EL (cell line): ENCODE measurements at regions not wholly inside any gene's neighbourhood (a gene's known extent, or its start where the extent isn't known, plus 50 kb on each side); places are given as distances from the start of the nearest gene placed in this dataset.
"Not testable (repeated sequence)": the region's sequence is repeated elsewhere in the genome, so short reads cannot be mapped to it uniquely, and the experiment has no call there.

ENCODE experiments used
- DNase-seq: peaks from one replicate; pipeline ENCODE4 v3.0.0-alpha.2; 2016

GRCh38 chr12:131400668-131401294 is 310.1 kb upstream of the SFSWAP start:
- not testable (repeated sequence) for DNase-seq

- not testable (repeated sequence) for DNase-seq
Observed at GRCh38 chr12:131401907-131402633, 308.8 kb upstream of the SFSWAP start.

GRCh38 chr12:131402781-131403396 is 308.0 kb upstream of the SFSWAP start:
- DNase-seq = no peak

DNA sequence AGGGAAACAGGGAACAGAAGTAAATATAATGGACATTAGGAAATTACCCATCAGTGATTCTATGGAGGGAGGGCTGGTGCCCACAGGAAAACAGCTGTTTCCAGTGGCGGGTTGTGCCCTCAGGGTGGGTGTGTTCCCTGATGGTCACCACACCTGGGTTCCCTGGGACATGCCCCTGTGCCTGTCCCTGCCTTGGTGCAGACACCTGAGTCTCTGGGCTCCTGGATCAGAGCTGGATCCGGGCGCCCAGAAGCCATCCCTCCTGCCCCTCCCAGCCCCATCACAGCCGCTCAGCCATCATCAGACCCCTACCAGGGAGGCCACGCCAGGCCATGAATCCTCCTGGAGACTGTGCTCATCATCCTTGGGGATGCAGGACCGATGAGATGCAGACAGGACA is 307.2 kb upstream of the SFSWAP start:
- no peak for DNase-seq

DNA sequence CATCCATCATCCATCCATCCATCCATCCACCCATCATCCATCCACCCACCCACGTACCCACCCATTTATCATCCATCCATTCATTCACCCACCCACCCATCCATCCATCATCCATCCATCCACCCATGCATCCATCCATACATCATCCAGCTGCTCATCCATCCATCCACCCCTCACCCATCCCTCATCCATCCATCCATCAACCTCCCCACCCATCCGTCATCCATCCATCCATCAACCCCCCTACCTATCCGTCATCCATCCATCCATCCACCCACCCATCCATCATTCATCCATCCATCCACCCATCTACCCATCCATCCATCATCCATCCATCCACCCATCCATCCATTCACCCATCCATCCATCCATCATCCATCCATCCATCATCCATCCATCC is 306.2 kb upstream of the SFSWAP start:
- DNase-seq = no peak

DNA sequence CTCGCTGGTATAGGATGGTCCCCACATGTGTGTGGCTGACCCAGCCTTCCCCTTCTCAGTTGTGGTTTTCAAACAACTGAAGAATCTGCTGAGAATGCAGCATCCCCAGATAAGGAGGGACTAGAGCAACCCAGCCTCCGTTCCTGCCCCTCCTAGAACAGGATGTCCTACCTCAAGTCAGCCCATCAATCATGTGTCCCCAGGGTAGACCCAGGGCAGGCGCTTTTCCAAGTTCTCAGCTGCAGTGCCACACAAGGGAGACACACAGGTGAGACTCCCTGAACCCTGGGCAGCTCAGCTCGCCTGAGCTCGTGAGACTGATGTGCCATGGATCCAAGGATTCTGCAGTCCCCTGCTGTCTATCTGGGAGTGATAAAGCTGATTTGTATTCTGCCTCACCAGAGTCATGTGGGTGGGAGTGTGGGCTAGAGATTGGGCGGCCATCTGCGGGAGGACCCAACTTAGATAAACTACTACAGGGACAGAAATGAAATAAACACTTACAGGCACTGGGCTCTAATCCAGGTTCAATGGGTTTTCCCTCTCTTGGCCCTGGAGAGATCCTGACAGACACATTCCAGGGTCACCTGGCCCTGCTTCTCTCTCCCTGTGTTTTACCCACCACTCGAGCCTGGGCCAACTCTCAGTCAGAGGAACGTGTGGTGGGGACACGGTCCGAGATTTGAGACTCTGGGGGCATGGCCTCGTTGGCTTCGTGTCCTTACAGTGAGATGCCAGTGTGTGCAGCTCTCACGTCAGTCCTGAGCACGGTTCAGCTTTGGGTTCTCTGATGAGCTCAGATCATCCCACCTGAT is 303.5 kb upstream of the SFSWAP start:
- DNase-seq = no peak

DNA sequence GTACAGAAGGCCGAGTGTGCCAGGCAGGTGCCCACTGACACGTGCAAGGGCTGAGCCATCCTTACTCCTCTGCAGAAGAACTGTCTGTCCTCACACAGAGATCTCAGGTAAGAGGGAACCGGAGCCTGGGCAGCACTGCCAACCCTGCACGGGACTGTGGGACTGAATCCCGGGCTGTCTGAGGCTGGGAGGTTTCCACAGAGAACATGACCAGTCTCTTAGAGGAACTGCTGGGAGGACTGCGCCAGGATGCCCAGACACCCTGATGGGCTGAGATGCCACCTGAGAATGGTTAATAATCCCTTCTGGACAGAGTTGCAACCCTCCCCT is 302.9 kb upstream of the SFSWAP start:
- no peak for DNase-seq

DNA sequence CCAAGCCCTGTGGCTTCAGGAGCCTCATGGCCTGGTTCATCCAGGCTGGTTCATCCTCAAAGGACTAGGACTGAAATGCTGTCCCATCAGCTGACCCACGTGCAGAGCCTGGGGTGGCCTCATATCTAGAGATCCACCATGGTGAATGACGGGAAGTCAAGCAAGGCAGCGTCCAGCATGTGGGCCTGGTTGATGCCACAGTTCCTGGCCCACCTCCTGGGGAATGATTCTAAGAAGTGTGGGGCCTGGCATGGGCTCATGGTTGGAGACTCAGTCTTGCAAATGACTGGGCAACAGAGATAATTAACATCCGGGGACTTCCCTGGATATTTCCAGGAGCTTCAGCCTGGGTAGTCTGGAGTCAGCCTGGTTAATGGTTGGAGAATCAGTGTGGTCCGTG is 302.4 kb upstream of the SFSWAP start:
- DNase-seq = no peak

DNA sequence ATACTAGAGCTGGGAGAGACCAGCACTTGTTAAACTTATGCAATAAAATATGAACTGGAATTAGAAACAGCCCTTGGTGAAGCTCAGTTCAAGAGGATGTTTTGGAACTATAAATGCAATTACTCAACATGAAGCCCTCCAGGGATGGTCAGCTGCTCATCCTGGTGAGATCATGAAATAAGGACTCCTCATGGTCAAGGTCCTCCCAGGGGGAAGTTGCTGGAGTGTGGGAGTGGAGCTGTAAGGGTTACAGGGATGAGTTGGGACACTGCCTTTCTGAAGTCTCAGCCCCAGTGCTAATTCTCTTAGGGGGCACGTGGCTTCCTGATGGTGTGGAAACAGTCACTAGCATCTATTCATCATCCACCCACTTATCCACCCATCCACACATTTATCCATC is 301.7 kb upstream of the SFSWAP start:
- DNase-seq = no peak

DNA sequence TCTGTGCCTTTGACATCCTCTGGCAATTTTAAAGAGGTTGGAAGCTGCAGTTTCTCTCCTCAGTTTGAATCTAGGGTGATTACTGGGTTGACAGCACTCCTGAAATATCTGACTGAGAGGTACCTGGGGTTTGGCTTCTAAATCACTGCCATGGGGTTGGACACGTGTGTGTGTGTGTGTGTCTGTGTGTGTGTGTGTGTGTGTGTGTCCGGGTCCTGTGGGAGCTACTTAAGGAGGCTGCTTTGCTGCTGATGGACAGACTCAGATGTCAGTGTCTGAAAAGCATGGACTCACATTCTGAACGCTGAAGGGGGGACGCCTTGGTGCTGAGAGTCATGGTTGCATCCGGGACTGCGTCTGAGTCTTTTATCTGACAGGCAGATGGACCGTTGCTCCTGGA is 299.1 kb upstream of the SFSWAP start:
- DNase-seq = not testable (repeated sequence)

DNA sequence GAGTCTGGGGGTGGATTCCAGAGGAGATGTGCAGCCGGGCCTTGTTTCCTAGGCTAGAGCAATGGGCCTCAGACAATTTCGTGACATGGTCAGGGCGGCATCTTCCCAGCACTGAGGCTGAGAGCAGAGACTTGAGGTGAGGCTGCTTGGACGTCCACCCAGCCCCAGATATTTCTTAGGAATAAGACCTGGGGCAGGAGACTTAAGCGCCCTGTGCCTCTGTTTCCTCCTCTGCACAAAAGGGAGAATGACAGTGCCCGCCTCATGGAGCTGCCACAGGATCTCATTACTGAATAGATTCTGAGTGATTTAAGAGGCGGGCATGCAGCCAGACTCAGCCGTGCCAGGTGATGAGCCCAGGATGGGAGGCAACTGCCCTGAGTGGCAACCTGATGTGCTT is 297.9 kb upstream of the SFSWAP start:
- DNase-seq = no peak

GRCh38 chr12:131413471-131413870 is 297.4 kb upstream of the SFSWAP start:
- DNase-seq = no peak

GRCh38 chr12:131414155-131414922 is 296.6 kb upstream of the SFSWAP start:
- not testable (repeated sequence) for DNase-seq

DNA sequence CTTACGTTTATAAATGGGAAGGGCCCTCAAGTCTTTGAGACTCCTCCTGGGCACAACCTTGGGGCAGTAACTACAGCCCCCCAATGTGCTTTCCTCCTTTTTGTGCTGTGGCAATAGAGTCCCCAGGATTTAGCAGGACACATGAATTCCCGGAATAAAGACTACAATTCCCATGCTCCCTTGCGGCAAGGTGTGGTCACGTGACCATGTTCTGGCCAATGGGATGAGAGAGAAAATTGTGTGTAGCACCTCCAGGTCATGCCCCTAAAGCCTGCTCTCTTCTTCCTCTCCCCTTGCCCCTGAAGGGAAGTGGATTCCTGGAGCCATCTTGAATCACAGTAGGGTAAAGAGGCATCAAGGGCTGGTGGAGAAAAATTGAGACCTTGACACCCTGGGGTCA is 295.1 kb upstream of the SFSWAP start:
- DNase-seq = no peak

GRCh38 chr12:131418121-131418520 is 292.8 kb upstream of the SFSWAP start:
- no peak for DNase-seq

DNA sequence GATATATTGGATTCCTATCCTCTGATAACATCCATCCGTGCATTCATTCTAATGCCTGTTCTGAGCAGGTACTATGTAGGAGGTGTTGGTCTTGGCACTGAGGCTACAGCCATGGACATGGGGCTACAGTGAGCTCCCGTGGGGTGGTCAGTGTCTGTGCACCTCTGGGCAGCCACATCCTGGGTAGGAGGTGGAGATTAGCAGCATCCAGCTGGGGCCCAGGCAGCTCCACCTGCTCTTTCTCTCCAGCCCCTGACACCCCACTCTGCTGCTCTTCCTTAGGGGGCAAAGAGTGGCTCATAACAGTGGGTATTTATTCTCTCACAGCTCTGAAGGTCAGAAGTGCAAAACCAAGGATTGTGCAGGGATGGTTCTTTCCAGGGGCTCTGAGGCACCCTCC is 292.0 kb upstream of the SFSWAP start:
- DNase-seq = no peak

DNA sequence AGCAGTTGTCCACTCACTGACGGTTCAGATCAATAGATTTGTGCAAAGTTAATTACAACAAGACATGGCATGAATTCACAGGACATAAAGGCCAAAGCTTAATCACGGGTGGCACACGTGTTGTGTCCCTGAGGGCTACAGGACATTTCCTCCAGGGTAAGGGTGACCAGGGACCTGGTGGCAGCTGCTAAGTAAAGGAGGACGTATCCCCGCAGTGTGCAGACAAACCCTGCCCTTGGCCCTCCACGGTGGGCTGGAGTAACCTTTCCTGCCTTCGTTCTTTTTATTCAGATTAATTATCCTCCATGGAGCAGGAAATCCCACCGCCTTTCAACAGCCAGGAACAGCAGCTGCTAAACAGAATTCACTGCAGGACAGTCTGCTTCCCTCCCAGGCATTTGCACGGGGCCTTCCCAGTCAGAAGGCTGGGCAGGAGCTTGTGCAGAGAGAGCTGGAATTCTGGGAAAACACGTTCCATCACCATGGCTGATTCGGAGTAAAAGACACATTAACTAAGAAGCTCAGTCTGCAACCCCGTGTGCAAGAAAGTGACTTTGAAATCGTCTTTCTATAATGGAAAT is 289.9 kb upstream of the SFSWAP start:
- DNase-seq = no peak

DNA sequence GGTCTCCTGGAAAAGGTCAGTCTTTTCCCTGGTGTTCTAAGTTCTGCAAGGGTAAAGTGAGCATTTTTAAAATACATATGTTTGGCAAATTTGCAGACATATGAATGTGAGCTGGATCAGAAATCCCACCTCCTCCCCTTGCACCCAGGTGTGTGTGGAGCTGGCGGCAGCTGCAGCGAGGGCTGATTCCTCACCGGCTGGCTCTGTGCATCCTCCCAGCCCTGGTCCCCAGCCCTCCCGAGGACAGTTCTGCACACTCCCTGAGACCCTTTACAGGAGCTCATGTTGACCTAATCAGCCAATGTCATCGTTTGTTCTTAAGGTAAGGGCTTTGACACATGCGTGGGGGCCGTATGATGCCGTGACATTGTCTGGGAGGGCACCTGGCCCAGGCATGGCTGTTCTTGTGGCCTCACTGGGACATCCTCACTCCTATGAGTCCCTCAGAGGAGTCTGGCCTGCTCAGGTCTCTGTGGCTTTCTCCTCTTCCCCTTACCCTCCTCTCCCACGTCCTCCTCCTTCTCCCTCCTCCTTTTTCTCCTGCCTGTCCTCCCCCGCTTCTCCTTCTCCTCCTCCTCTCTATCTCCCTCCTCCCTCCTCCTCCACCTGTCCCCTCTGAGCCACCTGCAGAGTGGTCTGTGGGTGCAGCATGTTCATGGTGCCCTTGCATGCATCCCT is 289.2 kb upstream of the SFSWAP start:
- no peak for DNase-seq

- DNase-seq = no peak
Observed at GRCh38 chr12:131422187-131422520, 288.7 kb upstream of the SFSWAP start.

DNA sequence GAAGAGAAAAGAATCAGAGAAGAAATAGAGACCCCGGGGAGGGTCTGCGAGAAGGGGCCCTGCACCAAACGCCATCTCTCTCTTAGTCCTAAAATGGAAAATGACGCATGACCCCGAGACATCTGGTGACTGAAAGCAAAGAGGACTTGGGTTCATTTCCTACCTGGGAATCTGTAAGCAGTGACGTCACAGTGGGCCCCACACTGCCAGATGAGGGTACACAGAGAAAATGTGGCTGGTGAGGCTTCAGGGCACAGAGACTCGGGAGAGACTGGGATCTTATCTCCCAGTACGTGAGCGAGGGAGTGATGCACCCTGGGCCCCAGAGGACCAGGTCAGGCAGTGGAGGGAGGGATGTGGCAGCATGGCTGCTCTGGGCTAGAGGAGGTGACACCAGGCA is 288.1 kb upstream of the SFSWAP start:
- no peak for DNase-seq

- no peak for DNase-seq
Observed at GRCh38 chr12:131424270-131424669, 286.6 kb upstream of the SFSWAP start.
